ENCODE measurements at regions not wholly inside any gene's neighbourhood (a gene's known extent, or its start where the extent isn't known, plus 50 kb on each side); places are given as distances from the start of the nearest gene placed in this dataset.
"Not testable (repeated sequence)": the region's sequence is repeated elsewhere in the genome, so short reads cannot be mapped to it uniquely, and the experiment has no call there.

GRCh38 chr1:5731110-5731423 lies 261.2 kb downstream of the NPHP4 start:
- intact Hi-C loops (cut with micrococcal nuclease) = no loop called here
- H3K27me3 Mint-ChIP-seq = peaks cover 16% of the 10 kb centered on the region
- no peak overlapping the region for H3K27ac Mint-ChIP-seq
- H3K4me3 Mint-ChIP-seq = no peak overlapping the region
- no peaks in the 10 kb centered on the region for H3K4me1 Mint-ChIP-seq (ENCODE audit: low read depth)
- CTCF ChIA-PET = interaction anchor here (1.4 kb wide), 1 partner anchor 15 kb away, joined by 5 read pairs; no protein-coding TSS in a partner anchor
- H3K9me3 Mint-ChIP-seq = no peaks in the 10 kb centered on the region
- DNase-seq = no peak
- POLR2A ChIA-PET = no interaction called here
- no peaks in the 10 kb centered on the region for H3K36me3 Mint-ChIP-seq

GRCh38 chr1:5730272-5731109 lies 261.7 kb downstream of the NPHP4 start:
- DNase-seq = no peak
- POLR2A ChIA-PET = no interaction called here
- H3K9me3 Mint-ChIP-seq = no peaks in the 10 kb centered on the region
- peaks cover 15% of the 10 kb centered on the region for H3K27me3 Mint-ChIP-seq
- H3K27ac Mint-ChIP-seq = no peak overlapping the region
- intact Hi-C loops (cut with micrococcal nuclease) = no loop called here
- no peaks in the 10 kb centered on the region for H3K4me1 Mint-ChIP-seq (ENCODE audit: low read depth)
- CTCF ChIA-PET = interaction anchor here (1.4 kb wide), 1 partner anchor 15 kb away, joined by 5 read pairs; no protein-coding TSS in a partner anchor
- H3K4me3 Mint-ChIP-seq = no peak overlapping the region
- no peaks in the 10 kb centered on the region for H3K36me3 Mint-ChIP-seq

- intact Hi-C loops (cut with micrococcal nuclease) = no loop called here
Measured at GRCh38 chr1:5729636-5730145, 262.5 kb downstream of the NPHP4 start.

GRCh38 chr1:5728663-5729355 lies 263.4 kb downstream of the NPHP4 start:
- DNase-seq = no peak
- Mint-ChIP-seq H3K27ac (no peak overlapping the region), H3K36me3 (no peaks in the 10 kb centered on the region), H3K27me3 (peaks cover 13% of the 10 kb centered on the region), H3K9me3 (no peaks in the 10 kb centered on the region), H3K4me3 (no peak overlapping the region), H3K4me1 (ENCODE audit: low read depth) (no peaks in the 10 kb centered on the region)
- ChIA-PET CTCF (no interaction called here), POLR2A (no interaction called here)
- intact Hi-C loops (cut with micrococcal nuclease) = no loop called here

More at GRCh38 chr1:5729636-5730145, 262.5 kb downstream of the NPHP4 start:
- ChIA-PET CTCF (no interaction called here), POLR2A (no interaction called here)
- no peak overlapping the region for H3K27ac Mint-ChIP-seq
- H3K36me3 Mint-ChIP-seq = no peaks in the 10 kb centered on the region
- H3K4me3 Mint-ChIP-seq = no peak overlapping the region
- DNase-seq = no peak
- peaks cover 13% of the 10 kb centered on the region for H3K27me3 Mint-ChIP-seq
- no peaks in the 10 kb centered on the region for H3K9me3 Mint-ChIP-seq
- no peaks in the 10 kb centered on the region for H3K4me1 Mint-ChIP-seq (ENCODE audit: low read depth)

- no peaks in the 10 kb centered on the region for H3K4me1 Mint-ChIP-seq (ENCODE audit: low read depth)
Measured at GRCh38 chr1:5727871-5728643, 264.2 kb downstream of the NPHP4 start.

GRCh38 chr1:5727191-5727590 lies 265.0 kb downstream of the NPHP4 start:
- CTCF ChIA-PET = no interaction called here
- H3K36me3 Mint-ChIP-seq = no peaks in the 10 kb centered on the region
- no peak overlapping the region for H3K4me3 Mint-ChIP-seq
- no peaks in the 10 kb centered on the region for H3K4me1 Mint-ChIP-seq (ENCODE audit: low read depth)
- peaks cover 13% of the 10 kb centered on the region for H3K27me3 Mint-ChIP-seq
- POLR2A ChIA-PET = no interaction called here
- intact Hi-C loops (cut with micrococcal nuclease) = no loop called here
- H3K9me3 Mint-ChIP-seq = no peaks in the 10 kb centered on the region
- H3K27ac Mint-ChIP-seq = no peak overlapping the region
- DNase-seq = no peak

More at GRCh38 chr1:5727871-5728643, 264.2 kb downstream of the NPHP4 start:
- H3K27me3 Mint-ChIP-seq = peaks cover 13% of the 10 kb centered on the region
- no peak overlapping the region for H3K27ac Mint-ChIP-seq
- POLR2A ChIA-PET = no interaction called here
- intact Hi-C loops (cut with micrococcal nuclease) = no loop called here
- no peaks in the 10 kb centered on the region for H3K9me3 Mint-ChIP-seq
- no peak overlapping the region for H3K4me3 Mint-ChIP-seq
- DNase-seq = no peak
- CTCF ChIA-PET = no interaction called here
- H3K36me3 Mint-ChIP-seq = no peaks in the 10 kb centered on the region

GRCh38 chr1:5726586-5727184 lies 265.5 kb downstream of the NPHP4 start:
- H3K9me3 Mint-ChIP-seq; POLR2A ChIA-PET; H3K36me3 Mint-ChIP-seq; intact Hi-C loops (cut with micrococcal nuclease); DNase-seq; H3K27ac Mint-ChIP-seq; H3K4me3 Mint-ChIP-seq; H3K4me1 Mint-ChIP-seq (ENCODE audit: low read depth); CTCF ChIA-PET: not testable (repeated sequence)
- H3K27me3 Mint-ChIP-seq = peaks cover 13% of the 10 kb centered on the region

- intact Hi-C loops (cut with micrococcal nuclease) = no loop called here
Measured at GRCh38 chr1:5725855-5726585, 266.2 kb downstream of the NPHP4 start.

GRCh38 chr1:5725406-5725805 lies 266.8 kb downstream of the NPHP4 start:
- Mint-ChIP-seq H3K27me3 (peaks cover 11% of the 10 kb centered on the region), H3K4me3 (no peak overlapping the region), H3K4me1 (ENCODE audit: low read depth) (no peaks in the 10 kb centered on the region), H3K36me3 (no peaks in the 10 kb centered on the region), H3K9me3 (no peaks in the 10 kb centered on the region), H3K27ac (no peak overlapping the region)
- ChIA-PET POLR2A (no interaction called here), CTCF (no interaction called here)
- DNase-seq = no peak
- intact Hi-C loops (cut with micrococcal nuclease) = no loop called here

More at GRCh38 chr1:5725855-5726585, 266.2 kb downstream of the NPHP4 start:
- Mint-ChIP-seq H3K4me3 (no peak overlapping the region), H3K27ac (no peak overlapping the region), H3K36me3 (no peaks in the 10 kb centered on the region), H3K27me3 (peaks cover 11% of the 10 kb centered on the region), H3K9me3 (no peaks in the 10 kb centered on the region), H3K4me1 (ENCODE audit: low read depth) (no peaks in the 10 kb centered on the region)
- no peak for DNase-seq
- POLR2A ChIA-PET = no interaction called here
- CTCF ChIA-PET = no interaction called here

GRCh38 chr1:5724847-5725246 lies 267.4 kb downstream of the NPHP4 start:
- H3K9me3 Mint-ChIP-seq = no peaks in the 10 kb centered on the region
- CTCF ChIA-PET = no interaction called here
- no peaks in the 10 kb centered on the region for H3K36me3 Mint-ChIP-seq
- peaks cover 11% of the 10 kb centered on the region for H3K27me3 Mint-ChIP-seq
- intact Hi-C loops (cut with micrococcal nuclease) = no loop called here
- no peak for DNase-seq
- H3K27ac Mint-ChIP-seq = no peak overlapping the region
- no peak overlapping the region for H3K4me3 Mint-ChIP-seq
- no peaks in the 10 kb centered on the region for H3K4me1 Mint-ChIP-seq (ENCODE audit: low read depth)
- POLR2A ChIA-PET = no interaction called here

GRCh38 chr1:5722635-5723164 lies 269.5 kb downstream of the NPHP4 start:
- DNase-seq = no peak
- Mint-ChIP-seq H3K9me3 (no peaks in the 10 kb centered on the region), H3K27me3 (peaks cover 3% of the 10 kb centered on the region), H3K4me3 (no peak overlapping the region), H3K27ac (no peak overlapping the region), H3K36me3 (no peaks in the 10 kb centered on the region), H3K4me1 (ENCODE audit: low read depth) (no peaks in the 10 kb centered on the region)
- intact Hi-C loops (cut with micrococcal nuclease) = no loop called here
- ChIA-PET POLR2A (no interaction called here), CTCF (no interaction called here)
